ENCODE measurements at regions not wholly inside any gene's neighbourhood (a gene's known extent, or its start where the extent isn't known, plus 50 kb on each side); places are given as distances from the start of the nearest gene placed in this dataset.

- TF ChIP-seq HES1 (IDR thresholded peaks at IDR 0.05; ENCODE audit: low read depth) (no peak), NFE2 (IDR thresholded peaks at IDR 0.05; ENCODE audit: low read depth) (no peak), HDAC8 (tag; IDR thresholded peaks at IDR 0.05) (no peak), KLF13 (tag; IDR thresholded peaks at IDR 0.05; ENCODE audit: borderline replicate concordance, low read depth) (no peak), GTF2A2 (tag; IDR thresholded peaks at IDR 0.05) (no peak), TCFL5 (CRISPR knock-in tag; conservative IDR thresholded peaks at IDR 0.05) (no peak)
Measured at GRCh38 chr4:3867403-3868100, 101.4 kb downstream of the ADRA2C start (continued).

- peak in 2 of 4 experiments; percentile 14 to 33 for DNase-seq (ENCODE audit: extremely low read depth in 1 of 4, low spot score in 3 of 4)
- peak; percentile 45; the same call in 2 of the 3 replicates for ATAC-seq
- intact Hi-C loops (cut with micrococcal nuclease), result no loop called here
- ChIA-PET POLR2A (interaction anchor here (0.6 to 0.9 kb wide), 2 partner anchors 100 to 111 kb away, joined by 3 to 4 read pairs; no protein-coding TSS in a partner anchor), CTCF (ENCODE audit: low intra/inter-chr PET ratio) (no interaction called here)
- Histone ChIP-seq H3K4me2 (ENCODE audit: insufficient read depth, low read length) (no peak overlapping the region), H3K9me3 (replicated peaks; ENCODE audit: control insufficient read depth, insufficient read depth, low read depth, low read length) (no peaks in the 10 kb centered on the region), H3K36me3 (ENCODE audit: control insufficient read depth, insufficient read depth, low read length) (no peaks in the 10 kb centered on the region), H3K27me3 (ENCODE audit: control insufficient read depth in 2 of 2, insufficient read depth in 2 of 2, low read length in 2 of 2) (peaks cover 6 to 83% of the 10 kb centered on the region in 2 experiments; a peak in 4 of 5 replicates), H3K79me2 (ENCODE audit: control insufficient read depth, insufficient read depth, low read length) (no peaks in the 10 kb centered on the region), H4K20me1 (replicated peaks; ENCODE audit: control insufficient read depth, insufficient read depth, low read length) (0 out of 2 replicates have a peak, but pooled peaks cover 2% of the 10 kb centered on the region), H3K9me1 (ENCODE audit: control insufficient read depth, insufficient read depth, low read length) (no peaks in the 10 kb centered on the region), H3K4me3 (no peak overlapping the region), H3K9ac (ENCODE audit: insufficient read depth in 1 of 2, low read depth in 2 of 2, low read length in 2 of 2) (no peak overlapping the region), H2AFZ (ENCODE audit: low read depth, low read length) (no peak overlapping the region), H3K27ac (ENCODE audit: extremely low read depth, low read depth, low read length) (no peak overlapping the region), H3K4me1 (replicated peaks in 1 of 2; ENCODE audit: control insufficient read depth in 2 of 2, insufficient read depth in 2 of 2, low read length in 2 of 2) (peaks cover 0 to 15% of the 10 kb centered on the region in 2 experiments; a peak in 2 of 5 replicates)
- no peak for FAIRE-seq
- BruUV-seq (replicated peaks), result no TSS peak
- WGBS (ENCODE audit: insufficient coverage, low coverage, missing lambda C conversion rate), result 5% methylated on average over 18 of the region's 22 CpGs
- in situ Hi-C loops (cut with MboI), result no loop called here
- TF ChIP-seq REST (IDR thresholded peaks at IDR 0.05; ENCODE audit: borderline replicate concordance), result peak; percentile 97
- TF ChIP-seq REST (CRISPR knock-in tag; IDR thresholded peaks at IDR 0.05; ENCODE audit: low read depth), result peak; percentile 94
- 0 out of 4 replicates have a peak, but pooled peaks of 1 of the 2 experiments have one; percentile 14 for TF ChIP-seq RCOR1 (IDR thresholded peaks at IDR 0.05; ENCODE audit: borderline replicate concordance in 1 of 2, low read depth in 2 of 2, low read length in 2 of 2)
- no peak for TF ChIP-seq ZNF133 (CRISPR knock-in tag; IDR thresholded peaks at IDR 0.05)
Measured at GRCh38 chr4:3868211-3869173, 102.3 kb downstream of the ADRA2C start.

Measured in K562 (cell line).